ENCODE measurements at regions not wholly inside any gene's neighbourhood (a gene's known extent, or its start where the extent isn't known, plus 50 kb on each side); places are given as distances from the start of the nearest gene placed in this dataset.

DNA sequence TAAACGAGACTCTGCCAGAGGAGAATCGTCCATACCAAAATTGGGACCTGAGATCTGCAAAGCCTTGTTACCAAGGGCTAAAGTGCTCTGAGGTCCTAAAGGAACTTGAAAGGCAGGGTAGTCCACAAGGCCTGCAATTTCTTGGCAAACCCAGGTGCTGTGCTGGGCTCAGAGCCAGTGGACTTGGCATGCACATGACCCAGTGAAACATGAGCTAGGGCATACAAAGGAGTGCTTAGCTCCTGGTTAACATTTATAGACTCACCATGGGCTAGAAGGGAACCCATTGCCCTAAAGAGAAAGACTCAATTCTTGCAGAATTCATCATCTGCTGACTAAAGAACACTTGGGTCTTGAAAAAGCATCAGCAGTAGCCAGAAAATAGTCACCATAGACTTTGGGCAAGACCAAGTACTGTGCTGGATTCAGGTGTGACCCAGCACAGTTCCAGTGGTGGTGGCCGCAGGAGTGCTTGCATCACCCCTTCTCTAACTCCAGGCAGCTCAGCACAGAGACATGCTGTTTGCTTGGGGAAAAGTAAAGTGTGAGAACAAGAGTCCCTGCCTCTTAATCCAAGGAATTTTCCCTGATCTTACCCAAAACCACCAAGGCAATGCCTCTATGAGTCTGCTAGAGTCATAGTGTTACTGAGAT, 1069.4 kb upstream of the ADGRL2 start:
- DNase-seq, result no peak

DNA sequence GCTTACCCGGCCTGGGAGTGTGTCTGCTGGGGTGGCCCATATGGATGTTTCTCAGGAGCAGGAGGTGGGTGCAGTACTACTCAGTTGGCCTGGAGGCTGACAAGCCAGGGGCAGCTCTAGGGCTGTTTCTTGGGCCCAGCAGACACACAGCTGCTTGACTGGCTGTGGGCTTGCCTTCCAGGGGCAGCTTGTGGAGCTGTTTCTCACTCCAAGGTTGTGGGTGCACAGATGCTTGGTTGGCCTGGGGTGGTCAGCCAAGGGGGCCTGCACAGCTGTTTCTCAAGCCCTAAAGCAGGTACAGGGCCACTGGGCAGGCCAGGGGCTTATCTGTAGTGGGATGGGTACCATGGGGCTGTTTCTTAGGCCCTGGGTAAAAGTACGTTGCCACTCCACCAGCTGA, 1078.1 kb upstream of the ADGRL2 start:
- DNase-seq, result no peak

GRCh38 chr1:80706526-80706925, 1094.2 kb upstream of the ADGRL2 start:
- no peak for DNase-seq

GRCh38 chr1:80678438-80678837, 1122.3 kb upstream of the ADGRL2 start:
- no peak for DNase-seq

- no peak for DNase-seq
Measured at GRCh38 chr1:80675454-80675853, 1125.3 kb upstream of the ADGRL2 start.

GRCh38 chr1:80673935-80674597, 1126.7 kb upstream of the ADGRL2 start:
- DNase-seq, result peak; percentile 38

- no peak for DNase-seq
Measured at GRCh38 chr1:80668372-80668771, 1132.4 kb upstream of the ADGRL2 start.

- no peak for DNase-seq
Measured at GRCh38 chr1:80666073-80666472, 1134.7 kb upstream of the ADGRL2 start.

DNA sequence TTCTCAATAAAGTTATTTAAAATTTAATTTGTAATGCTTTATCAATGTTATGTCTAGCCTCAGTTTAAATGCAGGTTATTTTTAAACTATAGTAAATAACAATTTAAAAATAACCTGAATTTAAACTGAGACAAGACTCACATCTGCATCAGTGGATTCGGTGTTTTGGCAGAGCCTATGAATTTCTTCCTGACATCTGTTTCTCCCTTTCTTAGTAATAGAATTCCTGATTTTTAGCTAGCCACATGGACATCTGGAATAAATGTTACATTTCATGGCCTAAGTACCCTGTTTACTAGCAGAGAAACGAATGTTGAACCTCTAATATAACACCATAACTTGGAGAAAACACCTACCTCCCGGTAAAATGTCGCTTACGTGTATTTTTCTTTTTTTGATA, 1141.6 kb upstream of the ADGRL2 start:
- DNase-seq, result no peak

GRCh38 chr1:80657707-80658106, 1143.0 kb upstream of the ADGRL2 start:
- no peak for DNase-seq

GRCh38 chr1:80657044-80657643, 1143.6 kb upstream of the ADGRL2 start:
- DNase-seq, result no peak

GRCh38 chr1:80656641-80657040, 1144.1 kb upstream of the ADGRL2 start:
- DNase-seq, result no peak

DNA sequence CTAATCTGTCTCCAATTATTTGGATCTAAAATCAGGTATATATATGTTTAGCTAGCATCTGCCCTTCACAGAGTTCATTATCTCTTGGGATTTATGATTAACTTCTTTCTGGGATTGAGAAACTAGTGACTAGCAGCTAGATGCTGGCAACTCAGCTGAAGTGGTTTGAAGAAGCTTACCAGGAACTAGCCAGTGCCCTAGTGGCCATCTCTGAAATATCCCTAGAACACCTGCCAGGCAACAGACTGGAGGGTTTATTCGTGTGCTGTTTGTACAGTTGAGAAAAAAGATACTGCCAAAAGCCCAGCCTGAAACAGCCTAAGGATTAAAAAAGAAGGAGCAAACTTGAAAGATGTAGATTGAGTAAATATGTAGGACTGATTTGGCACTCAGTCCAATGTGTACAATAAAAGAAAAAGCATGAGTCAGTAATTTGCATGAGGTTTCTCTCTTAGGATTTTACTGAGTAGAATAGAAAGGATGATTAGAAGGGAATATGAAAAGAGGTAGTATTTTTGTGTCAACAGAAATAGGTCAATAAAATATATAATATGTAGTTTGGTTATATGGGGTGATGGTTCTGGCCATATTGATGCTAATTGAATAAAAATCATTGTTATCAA, 1144.6 kb upstream of the ADGRL2 start:
- no peak for DNase-seq

GRCh38 chr1:80646053-80646452, 1154.7 kb upstream of the ADGRL2 start:
- no peak for DNase-seq

- no peak for DNase-seq
Measured at GRCh38 chr1:80645621-80646020, 1155.1 kb upstream of the ADGRL2 start.

DNA sequence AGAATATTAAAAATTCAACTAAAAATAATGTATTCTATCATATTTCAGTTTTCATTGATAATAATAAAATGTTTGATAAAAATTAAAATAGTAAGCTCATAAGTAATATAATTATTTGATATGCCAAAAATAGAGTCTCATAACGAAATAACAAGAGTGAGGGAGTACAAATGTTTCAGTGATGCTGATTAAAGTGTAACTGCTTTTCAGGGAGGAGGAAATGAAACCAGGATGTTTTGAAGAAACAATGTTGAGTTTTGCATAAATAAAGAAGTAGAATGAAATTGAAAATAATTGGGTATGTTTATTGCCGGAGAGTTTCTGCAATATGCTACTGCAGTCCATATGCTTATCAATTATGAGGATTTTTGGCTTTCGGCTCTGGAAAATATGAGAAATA, 1159.8 kb upstream of the ADGRL2 start:
- DNase-seq, result no peak

- no peak for DNase-seq
Measured at GRCh38 chr1:80639777-80640533, 1160.8 kb upstream of the ADGRL2 start.

DNA sequence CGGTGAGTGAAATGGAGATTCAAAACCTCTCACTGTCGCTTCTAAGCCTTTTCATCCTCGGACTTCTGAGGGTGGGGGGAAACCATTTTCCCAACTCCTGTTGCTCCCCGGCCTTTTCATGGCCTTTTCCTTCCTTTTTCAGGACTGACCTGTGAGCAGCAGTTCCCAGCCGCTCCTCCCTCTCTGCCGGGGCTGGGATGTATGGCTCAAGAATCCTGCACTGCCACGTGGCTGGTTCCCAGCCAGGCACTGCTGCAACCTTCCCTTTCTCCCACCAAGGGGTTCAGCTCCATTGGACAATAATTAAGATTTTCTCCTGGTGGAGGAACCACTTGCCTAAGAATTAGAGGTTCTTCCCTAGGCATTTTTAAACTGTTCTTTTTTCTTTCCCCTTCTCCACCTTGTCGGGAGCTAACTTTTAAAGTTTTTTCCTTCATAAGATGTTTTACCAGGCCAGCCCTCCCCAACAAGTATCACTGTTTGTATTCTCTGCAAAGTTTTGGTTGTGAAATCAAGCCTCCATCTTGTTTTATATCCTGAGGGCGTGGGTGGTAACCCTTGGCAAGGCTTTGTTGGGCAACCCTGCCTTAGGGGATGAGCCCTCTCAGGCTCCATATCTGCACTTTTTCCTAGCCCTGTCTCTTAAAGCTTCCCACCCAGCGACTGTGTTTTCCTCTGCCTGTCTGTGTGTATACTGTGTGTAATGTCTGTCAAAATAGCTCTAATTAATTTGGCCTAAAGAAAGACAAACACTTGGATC, 1166.6 kb upstream of the ADGRL2 start:
- no peak for DNase-seq

DNA sequence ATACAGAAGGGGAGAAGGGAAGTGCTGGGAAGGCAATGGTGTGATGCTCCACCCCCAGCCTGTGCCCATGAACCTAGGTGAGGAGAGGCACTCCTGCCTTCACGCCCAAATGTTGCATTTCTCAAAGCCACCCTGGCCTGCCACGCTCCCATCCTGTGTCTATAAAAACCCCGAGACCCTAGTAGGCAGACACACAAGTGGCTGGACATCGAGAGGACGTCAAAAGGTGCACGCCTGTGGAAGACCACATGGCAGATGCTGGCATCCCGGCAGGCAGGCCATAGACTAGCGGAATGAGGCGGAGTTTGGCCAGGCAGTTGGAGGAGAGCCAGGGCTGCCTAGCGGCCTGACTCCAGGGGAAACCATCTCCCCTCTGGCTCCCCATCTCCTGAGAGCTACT, 1168.5 kb upstream of the ADGRL2 start:
- no peak for DNase-seq

- DNase-seq, result no peak
Measured at GRCh38 chr1:80629304-80629837, 1171.4 kb upstream of the ADGRL2 start.

- no peak for DNase-seq
Measured at GRCh38 chr1:80624682-80625081, 1176.1 kb upstream of the ADGRL2 start.

DNA sequence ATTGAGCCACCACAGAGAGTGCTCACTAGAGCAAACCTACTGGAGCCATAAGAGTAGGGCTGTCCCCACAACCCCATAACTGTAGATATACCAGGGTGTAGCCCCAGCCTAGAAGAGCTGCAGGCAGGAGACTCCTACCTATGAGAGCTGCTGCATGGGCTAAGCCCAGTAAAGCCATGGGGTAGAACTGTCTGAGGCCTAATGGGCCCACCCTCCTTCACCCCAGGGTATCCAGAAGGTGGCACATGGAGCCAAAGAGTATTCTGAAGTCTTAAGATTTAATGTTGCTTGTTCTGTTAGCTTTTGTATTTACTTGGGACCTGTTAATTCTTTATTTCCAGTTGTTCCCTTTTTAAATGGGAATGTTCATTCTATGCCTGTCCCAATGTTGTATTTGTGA, 1193.7 kb upstream of the ADGRL2 start:
- no peak for DNase-seq

Data from right kidney (tissue), 1 donor.